DOHH2 (cell line): ENCODE measurements at regions not wholly inside any gene's neighbourhood (a gene's known extent, or its start where the extent isn't known, plus 50 kb on each side); places are given as distances from the start of the nearest gene placed in this dataset.

ENCODE experiments used
- H3F3A ChIP-seq: fragments of 200-600 bp; sonication (generic), shearing (Covaris generic); 2 replicates; pipeline ENCODE4 v1.6.0; 2016; ENCODE audit warnings: antibody characterized with exemption, mild to moderate bottlenecking; ENCODE audit not compliant: control insufficient read depth, insufficient read depth
- H3K27ac ChIP-seq: fragments of 200-600 bp; sonication (generic); 2 replicates; pipeline ENCODE4 v1.5.1; 2014; ENCODE audit warnings: low read depth, mild to moderate bottlenecking, low read length, moderate library complexity
- H3K27me3 ChIP-seq: fragments of 200-600 bp; sonication (generic); 2 replicates; pipeline ENCODE4 v1.6.1; 2014; ENCODE audit warnings: mild to moderate bottlenecking, low read length, mixed read lengths; ENCODE audit not compliant: control insufficient read depth
- H3K36me3 ChIP-seq: fragments of 200-600 bp; sonication (generic); 2 replicates; pipeline ENCODE4 v1.6.1; 2014; ENCODE audit warnings: mild to moderate bottlenecking, low read length, moderate library complexity, mixed read lengths; ENCODE audit not compliant: control insufficient read depth
- H3K4me1 ChIP-seq: fragments of 200-600 bp; sonication (generic); 2 replicates; pipeline ENCODE4 v1.6.1; 2014; ENCODE audit warnings: mild to moderate bottlenecking, low read length, mixed read lengths; ENCODE audit not compliant: control insufficient read depth
- H3K4me2 ChIP-seq: fragments of 200-600 bp; sonication (generic); 2 replicates; pipeline ENCODE4 v1.6.0; 2014; ENCODE audit warnings: mild to moderate bottlenecking, low read length, moderate library complexity
- H3K4me3 ChIP-seq: fragments of 200-600 bp; sonication (generic); 2 replicates; pipeline ENCODE4 v1.5.1; 2014; ENCODE audit warnings: mild to moderate bottlenecking, low read length, mixed read lengths
- H3K79me2 ChIP-seq: fragments of 200-600 bp; sonication (generic); 2 replicates; pipeline ENCODE4 v1.6.1; 2014; ENCODE audit warnings: mild to moderate bottlenecking, low read length, mixed read lengths; ENCODE audit not compliant: control insufficient read depth
- H3K9me2 ChIP-seq: fragments of 200-600 bp; sonication (generic); replicated peaks from 2 replicates; pipeline ENCODE4 v1.6.1; 2014; ENCODE audit warnings: mild to moderate bottlenecking, low read length, mixed read lengths; ENCODE audit not compliant: control insufficient read depth
- H3K9me3 ChIP-seq: fragments of 200-600 bp; sonication (generic); 2 replicates; pipeline ENCODE4 v1.6.1; 2014; ENCODE audit warnings: antibody characterized with exemption, low read length, mixed read lengths; ENCODE audit not compliant: control insufficient read depth, insufficient read depth
- H4K20me1 ChIP-seq: fragments of 200-600 bp; sonication (generic); 2 replicates; pipeline ENCODE4 v1.6.0; 2014; ENCODE audit warnings: low read depth, mild to moderate bottlenecking, antibody characterized with exemption, low read length, moderate library complexity; ENCODE audit not compliant: control insufficient read depth, insufficient read depth
- CTCF ChIP-seq: fragments of 200-600 bp; sonication (generic); IDR thresholded peaks from one replicate; pipeline ENCODE4 v1.5.1; 2014; ENCODE audit warnings: antibody characterized with exemption, mild to moderate bottlenecking, low read depth, low read length; ENCODE audit not compliant: poor library complexity, severe bottlenecking
- EZH2phosphoT487 ChIP-seq: fragments of 200-600 bp; sonication (generic); IDR thresholded peaks from 2 replicates; pipeline ENCODE4 v1.6.1; 2017; ENCODE audit warnings: borderline replicate concordance, mild to moderate bottlenecking, antibody characterized with exemption, low read length, moderate library complexity, mixed read lengths

DNA sequence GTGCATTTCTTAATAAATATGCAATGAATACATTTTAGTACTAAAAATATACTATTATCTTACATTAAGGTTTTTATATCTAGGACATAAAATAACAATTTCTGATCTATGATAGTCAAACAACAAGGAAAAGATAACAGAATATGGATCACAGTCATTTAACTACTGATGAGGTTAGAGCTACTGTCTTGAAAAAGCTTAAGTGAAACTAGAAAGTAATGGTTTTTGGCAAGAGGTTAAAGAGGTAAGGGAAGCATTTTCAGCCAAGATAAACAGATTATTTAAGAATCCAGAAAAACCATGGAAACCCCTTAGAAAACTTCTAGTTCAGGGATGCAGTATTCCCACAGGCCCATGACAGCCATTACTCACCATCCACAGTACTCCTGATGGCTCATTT, 787.4 kb downstream of the DACH1 start:
- Histone ChIP-seq H3K36me3 (no peaks in the 10 kb centered on the region), H3K79me2 (no peaks in the 10 kb centered on the region), H4K20me1 (no peaks in the 10 kb centered on the region), H3K4me3 (no peak overlapping the region), H3K27ac (no peak overlapping the region), H3K4me2 (no peak overlapping the region), H3K9me2 (no peaks in the 10 kb centered on the region), H3K9me3 (no peaks in the 10 kb centered on the region), H3K27me3 (no peaks in the 10 kb centered on the region), H3F3A (no peaks in the 10 kb centered on the region), H3K4me1 (no peaks in the 10 kb centered on the region)
- TF ChIP-seq EZH2phosphoT487, result no peak
- TF ChIP-seq CTCF, result no peak

DNA sequence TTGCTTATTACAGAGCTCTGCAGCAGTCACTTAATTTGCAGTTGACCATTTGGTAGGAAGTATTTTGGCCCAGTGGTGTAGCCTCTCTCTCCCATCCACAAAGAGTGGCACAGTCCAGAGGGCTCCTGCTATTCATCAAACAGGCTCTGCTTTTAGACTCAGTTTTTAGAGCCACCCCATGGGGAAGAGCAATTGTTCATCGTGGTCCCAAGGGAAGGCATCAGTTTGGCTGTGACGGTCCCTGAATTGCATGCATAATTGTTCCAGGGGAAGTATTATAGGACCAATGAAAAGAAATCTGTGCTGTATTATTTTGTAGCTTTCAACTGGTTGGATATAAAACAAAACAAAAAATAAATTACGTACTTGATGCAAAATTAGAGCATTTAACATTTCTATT, 799.0 kb downstream of the DACH1 start:
- H3K4me1 ChIP-seq, result no peaks in the 10 kb centered on the region
- H3K4me3 ChIP-seq, result no peak overlapping the region
- H3K9me3 ChIP-seq, result no peaks in the 10 kb centered on the region
- H3K27ac ChIP-seq, result no peak overlapping the region
- H3K36me3 ChIP-seq, result no peaks in the 10 kb centered on the region
- no peaks in the 10 kb centered on the region for H3K27me3 ChIP-seq
- H3F3A ChIP-seq, result no peaks in the 10 kb centered on the region
- H3K9me2 ChIP-seq, result no peaks in the 10 kb centered on the region
- H3K4me2 ChIP-seq, result no peak overlapping the region
- no peaks in the 10 kb centered on the region for H3K79me2 ChIP-seq
- TF ChIP-seq CTCF (no peak), EZH2phosphoT487 (no peak)
- H4K20me1 ChIP-seq, result no peaks in the 10 kb centered on the region

DNA sequence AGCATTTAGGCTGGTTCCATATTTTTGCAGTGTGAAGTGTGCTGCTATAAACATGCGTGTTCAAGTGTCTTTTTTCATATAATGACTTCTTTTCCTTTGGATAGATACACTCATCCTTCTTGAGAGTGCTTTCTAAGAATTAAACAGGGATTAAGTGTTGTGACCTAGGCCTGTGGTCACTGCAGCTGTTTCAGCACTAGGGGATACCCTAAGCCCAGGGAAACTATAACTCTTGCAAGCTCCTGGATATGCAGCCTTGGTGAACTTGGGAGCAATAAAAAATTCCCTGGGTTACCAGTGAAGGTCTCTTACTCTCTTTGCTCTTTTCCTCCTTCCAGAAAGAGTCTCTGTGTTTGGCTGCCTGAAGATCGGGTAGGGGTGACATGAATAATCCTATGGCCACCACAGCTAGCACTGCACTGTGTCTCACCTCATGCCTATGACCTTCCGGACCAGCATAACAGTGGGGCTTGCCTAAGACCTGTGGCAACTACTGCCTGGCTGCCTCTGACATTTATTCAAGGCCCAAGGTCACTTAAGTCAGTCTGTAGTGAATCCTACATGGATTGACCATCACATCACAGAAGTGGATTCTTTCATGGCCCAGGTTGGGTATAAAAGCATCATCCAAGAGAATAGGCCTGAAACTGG, 799.7 kb downstream of the DACH1 start:
- Histone ChIP-seq H3K4me2 (no peak overlapping the region), H3K4me1 (no peaks in the 10 kb centered on the region), H3K27me3 (no peaks in the 10 kb centered on the region), H3K9me2 (no peaks in the 10 kb centered on the region), H3K27ac (no peak overlapping the region), H3K36me3 (no peaks in the 10 kb centered on the region), H3K79me2 (no peaks in the 10 kb centered on the region), H3K9me3 (no peaks in the 10 kb centered on the region), H3F3A (no peaks in the 10 kb centered on the region), H3K4me3 (no peak overlapping the region), H4K20me1 (no peaks in the 10 kb centered on the region)
- TF ChIP-seq EZH2phosphoT487, result no peak
- no peak for TF ChIP-seq CTCF

GRCh38 chr13:71056581-71056980, 810.4 kb downstream of the DACH1 start:
- H3F3A ChIP-seq, result no peaks in the 10 kb centered on the region
- no peaks in the 10 kb centered on the region for H3K4me1 ChIP-seq
- no peaks in the 10 kb centered on the region for H3K36me3 ChIP-seq
- H3K27ac ChIP-seq, result no peak overlapping the region
- H3K4me3 ChIP-seq, result no peak overlapping the region
- H3K4me2 ChIP-seq, result no peak overlapping the region
- no peaks in the 10 kb centered on the region for H3K9me2 ChIP-seq
- H3K27me3 ChIP-seq, result no peaks in the 10 kb centered on the region
- no peaks in the 10 kb centered on the region for H4K20me1 ChIP-seq
- H3K79me2 ChIP-seq, result no peaks in the 10 kb centered on the region
- TF ChIP-seq CTCF (no peak), EZH2phosphoT487 (no peak)
- peaks cover 4% of the 10 kb centered on the region; the same call in 1 of the 2 replicates for H3K9me3 ChIP-seq
